ENCODE measurements at regions not wholly inside any gene's neighbourhood (a gene's known extent, or its start where the extent isn't known, plus 50 kb on each side); places are given as distances from the start of the nearest gene placed in this dataset.
"Not testable (repeated sequence)": the region's sequence is repeated elsewhere in the genome, so short reads cannot be mapped to it uniquely, and the experiment has no call there.

DNA sequence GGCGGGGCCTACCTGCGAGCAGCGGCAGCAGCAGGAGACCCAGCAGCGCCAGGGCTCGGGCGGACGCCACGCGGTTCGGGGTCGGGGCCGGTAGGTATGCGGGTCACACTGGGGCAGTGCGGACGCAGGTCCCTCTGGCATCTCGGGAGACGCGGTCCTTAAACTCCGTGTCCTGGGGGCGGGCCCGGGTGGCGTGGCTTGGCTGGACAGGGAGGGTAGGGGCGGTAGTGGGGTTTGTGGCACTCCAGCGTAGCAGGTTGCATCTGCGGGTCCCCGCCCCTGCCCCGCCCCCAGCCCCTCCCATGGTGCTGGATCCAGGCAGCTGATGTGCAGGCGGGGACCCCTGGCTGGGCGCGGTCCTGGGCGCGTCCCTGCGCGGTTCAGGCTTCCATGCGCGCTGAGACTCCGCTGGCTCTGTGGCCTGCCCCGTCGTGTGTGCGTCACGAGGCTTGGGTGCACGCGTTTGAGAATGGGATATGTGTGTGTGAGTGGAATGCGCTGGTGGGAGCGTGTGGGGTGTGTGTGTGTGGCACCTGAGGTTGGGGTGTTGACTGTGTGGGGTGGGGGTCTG, 96.1 kb downstream of the WTIP start:
- no peak for DNase-seq (ENCODE audit: low read depth)
- in situ Hi-C loops (cut with HindIII; ENCODE audit: low sequenced_read_pairs): no loop called here
- H3K4me3 ChIP-seq (ENCODE audit: low read depth, low read length): no peak overlapping the region
- no peak for TF ChIP-seq CTCF (IDR thresholded peaks at IDR 0.05; ENCODE audit: low read depth, low read length, missing control alignments)

- in situ Hi-C loops (cut with HindIII; ENCODE audit: low sequenced_read_pairs): no loop called here
- no peak for TF ChIP-seq CTCF (IDR thresholded peaks at IDR 0.05; ENCODE audit: low read depth, low read length, missing control alignments)
- H3K4me3 ChIP-seq (ENCODE audit: low read depth, low read length): no peak overlapping the region
- DNase-seq (ENCODE audit: low read depth): no peak
Observed at GRCh38 chr19:34577056-34577455, 95.5 kb downstream of the WTIP start.

DNA sequence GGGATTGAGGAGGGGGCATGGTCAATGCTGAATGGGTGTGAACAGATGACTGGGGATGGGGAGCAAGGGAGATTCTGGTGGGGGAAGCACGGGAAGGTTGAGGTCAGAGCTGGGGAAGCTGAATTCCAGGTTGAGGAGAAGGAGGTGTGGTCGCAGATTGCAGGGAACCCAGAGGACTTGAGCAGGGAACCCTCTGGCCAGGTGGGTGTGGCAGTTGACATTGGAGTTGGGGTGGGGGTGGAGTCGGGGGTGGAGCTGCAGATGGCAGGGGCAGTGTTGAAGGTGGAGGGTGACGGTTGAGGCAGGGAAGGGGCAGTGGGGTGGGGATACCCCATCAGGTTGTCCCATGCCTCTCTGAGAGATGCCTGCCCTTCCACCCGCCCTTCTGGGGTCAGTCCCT, 94.7 kb downstream of the WTIP start:
- DNase-seq (ENCODE audit: low read depth): no peak
- H3K4me3 ChIP-seq (ENCODE audit: low read depth, low read length): no peak overlapping the region
- in situ Hi-C loops (cut with HindIII; ENCODE audit: low sequenced_read_pairs): no loop called here
- TF ChIP-seq CTCF (IDR thresholded peaks at IDR 0.05; ENCODE audit: low read depth, low read length, missing control alignments): no peak

DNA sequence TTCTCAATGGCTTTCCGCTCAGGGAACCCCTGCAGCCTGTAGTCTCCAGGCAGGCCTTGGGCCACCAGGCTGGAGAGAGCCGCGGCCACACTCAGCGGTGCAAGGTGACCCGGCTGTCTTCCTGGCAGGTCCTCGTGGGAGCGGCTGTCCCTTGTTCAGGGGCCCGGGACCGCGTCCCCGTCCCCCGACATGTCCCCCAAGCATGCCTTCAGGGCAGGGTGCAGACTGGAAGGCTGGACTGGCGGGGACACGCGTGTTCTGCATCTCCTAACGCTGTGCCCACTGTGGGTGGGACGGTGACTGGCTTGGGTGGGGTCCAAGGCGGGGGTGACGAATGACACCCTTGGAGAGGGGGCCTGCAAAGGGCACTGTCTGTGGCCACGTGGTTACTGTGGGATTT, 93.6 kb downstream of the WTIP start:
- no peak overlapping the region for H3K4me3 ChIP-seq (ENCODE audit: low read depth, low read length)
- no peak for TF ChIP-seq CTCF (IDR thresholded peaks at IDR 0.05; ENCODE audit: low read depth, low read length, missing control alignments)
- DNase-seq (ENCODE audit: low read depth): no peak
- in situ Hi-C loops (cut with HindIII; ENCODE audit: low sequenced_read_pairs): no loop called here

- TF ChIP-seq CTCF (IDR thresholded peaks at IDR 0.05; ENCODE audit: low read depth, low read length, missing control alignments): no peak
- H3K4me3 ChIP-seq (ENCODE audit: low read depth, low read length): no peak overlapping the region
- DNase-seq (ENCODE audit: low read depth): no peak
- in situ Hi-C loops (cut with HindIII; ENCODE audit: low sequenced_read_pairs): no loop called here
Observed at GRCh38 chr19:34574704-34575103, 93.1 kb downstream of the WTIP start.

DNA sequence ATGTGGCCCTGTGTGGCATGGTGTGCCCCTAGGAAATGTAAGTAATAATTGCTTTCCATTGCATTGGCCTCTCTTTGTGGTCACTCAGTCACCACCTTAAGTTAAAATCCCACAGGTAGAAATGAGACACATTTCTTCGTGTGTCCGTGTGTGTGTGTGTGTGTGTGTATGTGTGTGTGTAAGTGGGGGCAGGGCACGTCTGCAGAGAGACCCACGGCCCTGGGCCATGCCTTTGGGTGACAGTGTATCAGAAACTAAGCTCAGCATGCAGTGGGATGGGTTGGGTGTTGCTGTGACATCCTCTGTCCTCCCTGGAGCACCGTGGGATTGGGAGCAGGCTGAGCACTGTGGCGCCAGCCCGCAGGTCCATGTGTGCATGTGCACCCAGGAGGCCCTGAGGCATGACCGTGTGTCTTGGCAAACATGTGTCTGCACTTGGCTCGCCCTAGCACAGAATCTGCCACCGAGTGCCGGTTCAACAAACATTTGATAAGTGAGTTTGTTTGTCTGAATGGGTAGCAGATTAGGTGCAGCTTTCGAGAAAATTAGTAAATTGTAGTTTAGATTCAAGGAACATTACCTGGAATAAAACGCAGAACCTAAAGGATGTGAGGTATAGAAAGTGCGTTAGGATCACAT, 91.8 kb downstream of the WTIP start:
- TF ChIP-seq CTCF (IDR thresholded peaks at IDR 0.05; ENCODE audit: low read depth, low read length, missing control alignments): no peak
- DNase-seq (ENCODE audit: low read depth): no peak
- no peak overlapping the region for H3K4me3 ChIP-seq (ENCODE audit: low read depth, low read length)
- in situ Hi-C loops (cut with HindIII; ENCODE audit: low sequenced_read_pairs): no loop called here

DNA sequence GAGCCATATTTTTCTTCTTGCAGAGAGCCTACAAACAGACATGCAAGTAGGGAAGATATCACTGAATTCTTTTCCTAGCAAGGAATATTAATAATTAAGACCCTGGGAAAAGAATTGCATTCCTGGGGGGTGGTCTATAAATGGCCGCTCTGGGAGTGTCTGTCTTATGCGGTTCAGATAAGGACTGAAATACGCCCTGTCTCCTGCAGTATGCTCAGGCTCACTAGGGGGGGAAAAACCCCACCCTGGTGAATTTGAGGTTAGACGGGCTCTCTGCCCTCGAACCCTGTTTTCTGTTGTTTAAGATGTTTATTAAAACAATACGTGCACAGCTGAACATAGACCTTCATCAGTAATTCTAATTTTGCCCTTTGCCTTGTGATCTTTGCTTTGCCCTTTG, 88.6 kb downstream of the WTIP start:
- in situ Hi-C loops (cut with HindIII; ENCODE audit: low sequenced_read_pairs); H3K4me3 ChIP-seq (ENCODE audit: low read depth, low read length); DNase-seq (ENCODE audit: low read depth): not testable (repeated sequence)

DNA sequence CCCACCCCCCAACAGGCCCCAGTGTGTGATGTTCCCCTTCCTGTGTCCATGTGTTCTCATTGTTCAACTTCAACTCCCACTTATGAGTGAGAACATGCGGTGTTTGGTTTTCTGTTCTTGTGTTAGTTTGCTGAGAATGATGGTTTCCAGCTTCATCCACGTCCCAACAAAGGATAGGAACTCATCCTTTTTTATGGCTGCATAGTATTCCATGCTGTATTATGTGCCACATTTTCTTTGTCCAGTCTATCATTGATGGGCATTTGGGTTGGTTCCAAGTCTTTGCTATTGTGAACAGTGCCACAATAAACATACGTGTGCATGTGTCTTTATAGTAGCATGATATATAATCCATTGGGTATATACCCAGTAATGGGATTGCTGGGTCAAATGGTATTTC, 80.8 kb downstream of the WTIP start:
- in situ Hi-C loops (cut with HindIII; ENCODE audit: low sequenced_read_pairs); DNase-seq (ENCODE audit: low read depth); H3K4me3 ChIP-seq (ENCODE audit: low read depth, low read length): not testable (repeated sequence)
